ENCODE measurements at regions not wholly inside any gene's neighbourhood (a gene's known extent, or its start where the extent isn't known, plus 50 kb on each side); places are given as distances from the start of the nearest gene placed in this dataset.

GRCh38 chrX:46251755-46252154, 293.5 kb downstream of the ZNF674 start:
- no peak for ATAC-seq (ENCODE audit: low read depth)
- H4K20me1 ChIP-seq (ENCODE audit: insufficient read depth, low read length): no peaks in the 10 kb centered on the region
- no peaks in the 10 kb centered on the region for H3K4me1 ChIP-seq (ENCODE audit: control insufficient read depth, insufficient read depth, low read length)
- H3K27ac ChIP-seq (ENCODE audit: insufficient read depth, low read length): no peak overlapping the region
- no peak overlapping the region for H3K18ac ChIP-seq (ENCODE audit: low read depth, low read length)
- no peaks in the 10 kb centered on the region for H3K36me3 ChIP-seq (ENCODE audit: control insufficient read depth, insufficient read depth, low read length)
- H3K14ac ChIP-seq (replicated peaks; ENCODE audit: low read depth, low read length): no peak overlapping the region
- H4K91ac ChIP-seq (ENCODE audit: insufficient read depth, low read depth, low read length): no peak overlapping the region
- H3K4ac ChIP-seq (ENCODE audit: low read depth, low read length): no peak overlapping the region
- no peak overlapping the region for H2AK9ac ChIP-seq (replicated peaks; ENCODE audit: low read depth, low read length, poor library complexity)
- peak; percentile 13 for DNase-seq
- ChIA-PET CTCF (no interaction called here), POLR2A (ENCODE audit: unreplicated experiment) (no interaction called here)
- dilution Hi-C loops (cut with HindIII; ENCODE audit: low sequenced_read_pairs, unreplicated experiment): no loop called here
- H3K9me3 ChIP-seq (ENCODE audit: control insufficient read depth, insufficient read depth, low read length): no peaks in the 10 kb centered on the region
- H2BK5ac ChIP-seq (ENCODE audit: low read depth, low read length, poor library complexity, severe bottlenecking): no peak overlapping the region
- H2AFZ ChIP-seq (replicated peaks; ENCODE audit: low read length, poor library complexity): no peak overlapping the region
- H4K5ac ChIP-seq (ENCODE audit: low read depth, low read length): no peak overlapping the region
- no peak overlapping the region for H3K9ac ChIP-seq (ENCODE audit: low read depth, low read length)
- H3K9me1 ChIP-seq (ENCODE audit: insufficient read depth, low read length): no peaks in the 10 kb centered on the region
- no TSS peak for BruUV-seq (replicated peaks)
- no peak overlapping the region for H4K8ac ChIP-seq (ENCODE audit: low read depth in 2 of 2, low read length in 2 of 2)
- no peak overlapping the region for H2BK20ac ChIP-seq (ENCODE audit: low read depth, low read length)
- H2BK15ac ChIP-seq (ENCODE audit: low read depth, low read length): no peak overlapping the region
- no peak overlapping the region for H3K4me2 ChIP-seq (ENCODE audit: low read depth, low read length)
- in situ Hi-C loops (cut with MboI; ENCODE audit: low sequenced_read_pairs): no loop called here
- no peak overlapping the region for H2BK120ac ChIP-seq (ENCODE audit: low read depth, low read length)
- H3K56ac ChIP-seq (ENCODE audit: extremely low read depth, insufficient read depth, low read length): no peak overlapping the region
- no CpG with 5 or more reads among the region's 3 CpGs for WGBS, 2 experiments (ENCODE audit: extremely low coverage in 2 of 2, insufficient read length in 1 of 2)
- peaks cover 3% of the 10 kb centered on the region; the same call in 1 of the 2 replicates for H3K27me3 ChIP-seq (ENCODE audit: control insufficient read depth, insufficient read depth, low read length)
- H3K4me3 ChIP-seq (ENCODE audit: insufficient read depth, low read depth, low read length): no peak overlapping the region
- TF ChIP-seq ELK1 (IDR thresholded peaks at IDR 0.05; ENCODE audit: borderline replicate concordance, low read depth, low read length) (no peak), RAD21 (IDR thresholded peaks at IDR 0.05; ENCODE audit: low read length) (no peak), USF2 (IDR thresholded peaks at IDR 0.05; ENCODE audit: low read depth, low read length) (no peak), FOS (IDR thresholded peaks at IDR 0.05; ENCODE audit: low read depth, low read length) (no peak), NFE2L2 (IDR thresholded peaks at IDR 0.05; ENCODE audit: low read depth, low read length) (no peak), CTCF (conservative IDR thresholded peaks at IDR 0.05; ENCODE audit: low read depth, low read length) (no peak), CHD1 (IDR thresholded peaks at IDR 0.05; ENCODE audit: low read depth, low read length) (no peak), MAFK (IDR thresholded peaks at IDR 0.05; ENCODE audit: low read depth, low read length) (no peak), MAZ (IDR thresholded peaks at IDR 0.05; ENCODE audit: borderline replicate concordance, low read depth, low read length) (no peak), RFX5 (IDR thresholded peaks at IDR 0.05; ENCODE audit: low read depth, low read length) (no peak)
- H2AK5ac ChIP-seq (ENCODE audit: low read depth, low read length): no peak overlapping the region
- no peak overlapping the region for H3K23ac ChIP-seq (ENCODE audit: low read depth, low read length)
- intact Hi-C loops (cut with micrococcal nuclease): no loop called here
- no peaks in the 10 kb centered on the region for H3K79me1 ChIP-seq (ENCODE audit: low read depth in 1 of 2, low read length in 2 of 2)

Data from IMR-90 (cell line).